ENCODE measurements at regions not wholly inside any gene's neighbourhood (a gene's known extent, or its start where the extent isn't known, plus 50 kb on each side); places are given as distances from the start of the nearest gene placed in this dataset.
"Not testable (repeated sequence)": the region's sequence is repeated elsewhere in the genome, so short reads cannot be mapped to it uniquely, and the experiment has no call there.

- TF ChIP-seq CTCF (IDR thresholded peaks at IDR 0.05), result no peak
- H3K9me3 ChIP-seq, result no peaks in the 10 kb centered on the region
- ATAC-seq (no peak), DNase-seq (no peak)
- H3K4me3 ChIP-seq, result no peak overlapping the region
- no peaks in the 10 kb centered on the region for H3K27me3 ChIP-seq (ENCODE audit: insufficient read depth in 3 of 3, low read length in 2 of 3)
- H3K27ac ChIP-seq, result no peak overlapping the region
- WGBS, 3 donors, result 75 to 83% (median 81%) methylated on average over 5 of the region's 5 CpGs
- intact Hi-C loops (cut with DNase I), result no loop called here
- H3K4me1 ChIP-seq, result no peaks in the 10 kb centered on the region
- no peaks in the 10 kb centered on the region for H3K36me3 ChIP-seq (ENCODE audit: insufficient read depth in 1 of 2, low read depth in 1 of 2)
Measured at GRCh38 chr2:146978577-146979555, 866.0 kb upstream of the ACVR2A start.

GRCh38 chr2:146970981-146971380 lies 873.8 kb upstream of the ACVR2A start:
- H3K27ac ChIP-seq; H3K4me1 ChIP-seq; H3K4me3 ChIP-seq; ATAC-seq; H3K9me3 ChIP-seq; H3K36me3 ChIP-seq (ENCODE audit: insufficient read depth in 1 of 2, low read depth in 1 of 2); H3K27me3 ChIP-seq (ENCODE audit: insufficient read depth in 3 of 3, low read length in 2 of 3); intact Hi-C loops (cut with DNase I); DNase-seq: not testable (repeated sequence)
- WGBS, 3 donors, result 87 to 92% (median 90%) methylated on average over 4 of the region's 4 CpGs

GRCh38 chr2:146969703-146970102 lies 875.1 kb upstream of the ACVR2A start:
- H3K27me3 ChIP-seq (ENCODE audit: insufficient read depth in 3 of 3, low read length in 2 of 3); H3K4me3 ChIP-seq; intact Hi-C loops (cut with DNase I); ATAC-seq; H3K4me1 ChIP-seq; H3K27ac ChIP-seq; DNase-seq; H3K36me3 ChIP-seq (ENCODE audit: insufficient read depth in 1 of 2, low read depth in 1 of 2); H3K9me3 ChIP-seq: not testable (repeated sequence)
- WGBS, 3 donors, result 79 to 86% (median 84%) methylated on average over 3 of the region's 3 CpGs

GRCh38 chr2:146964494-146964893 lies 880.3 kb upstream of the ACVR2A start:
- H3K27ac ChIP-seq, result no peak overlapping the region
- no peak overlapping the region for H3K4me3 ChIP-seq
- WGBS, 3 donors, result 31 to 35% (median 34%) methylated on average over 1 of the region's 1 CpG
- no peaks in the 10 kb centered on the region for H3K27me3 ChIP-seq (ENCODE audit: insufficient read depth in 3 of 3, low read length in 2 of 3)
- ATAC-seq, result no peak
- H3K9me3 ChIP-seq, result no peaks in the 10 kb centered on the region
- DNase-seq, result no peak
- no peak for TF ChIP-seq CTCF (IDR thresholded peaks at IDR 0.05)
- H3K4me1 ChIP-seq, result no peaks in the 10 kb centered on the region
- intact Hi-C loops (cut with DNase I), result no loop called here
- H3K36me3 ChIP-seq (ENCODE audit: insufficient read depth in 1 of 2, low read depth in 1 of 2), result no peaks in the 10 kb centered on the region

GRCh38 chr2:146954544-146954943 lies 890.3 kb upstream of the ACVR2A start:
- no peak for DNase-seq
- intact Hi-C loops (cut with DNase I), result no loop called here
- no peak for ATAC-seq
- Histone ChIP-seq H3K27me3 (ENCODE audit: insufficient read depth in 3 of 3, low read length in 2 of 3) (no peaks in the 10 kb centered on the region), H3K4me3 (no peak overlapping the region), H3K36me3 (ENCODE audit: insufficient read depth in 1 of 2, low read depth in 1 of 2) (no peaks in the 10 kb centered on the region), H3K9me3 (no peaks in the 10 kb centered on the region), H3K4me1 (no peaks in the 10 kb centered on the region), H3K27ac (no peak overlapping the region)
- no peak for TF ChIP-seq CTCF (IDR thresholded peaks at IDR 0.05)
- WGBS, 3 donors, result 67 to 75% (median 74%) methylated on average over 5 of the region's 5 CpGs

All from psoas muscle (tissue), 7 donors.